GM12875 (cell line): ENCODE measurements at regions not wholly inside any gene's neighbourhood (a gene's known extent, or its start where the extent isn't known, plus 50 kb on each side); places are given as distances from the start of the nearest gene placed in this dataset.

Experiments used
- H3K4me3 ChIP-seq: one replicate; pipeline ENCODE4 v1.5.1; 2011; ENCODE audit warnings: low read depth, low read length, control low read depth
- TF ChIP-seq, protein P1 (sequence below): IDR thresholded peaks from 2 replicates; pipeline ENCODE4 v1.5.1; 2011; ENCODE audit warnings: low read depth, mild to moderate bottlenecking, control low read depth, inconsistent platforms, low read length, moderate library complexity, borderline replicate concordance; ENCODE audit not compliant: insufficient read depth

GRCh38 chr1:164969253-164969652, 387.3 kb downstream of the LMX1A start:
- TF ChIP-seq, protein P1, sequence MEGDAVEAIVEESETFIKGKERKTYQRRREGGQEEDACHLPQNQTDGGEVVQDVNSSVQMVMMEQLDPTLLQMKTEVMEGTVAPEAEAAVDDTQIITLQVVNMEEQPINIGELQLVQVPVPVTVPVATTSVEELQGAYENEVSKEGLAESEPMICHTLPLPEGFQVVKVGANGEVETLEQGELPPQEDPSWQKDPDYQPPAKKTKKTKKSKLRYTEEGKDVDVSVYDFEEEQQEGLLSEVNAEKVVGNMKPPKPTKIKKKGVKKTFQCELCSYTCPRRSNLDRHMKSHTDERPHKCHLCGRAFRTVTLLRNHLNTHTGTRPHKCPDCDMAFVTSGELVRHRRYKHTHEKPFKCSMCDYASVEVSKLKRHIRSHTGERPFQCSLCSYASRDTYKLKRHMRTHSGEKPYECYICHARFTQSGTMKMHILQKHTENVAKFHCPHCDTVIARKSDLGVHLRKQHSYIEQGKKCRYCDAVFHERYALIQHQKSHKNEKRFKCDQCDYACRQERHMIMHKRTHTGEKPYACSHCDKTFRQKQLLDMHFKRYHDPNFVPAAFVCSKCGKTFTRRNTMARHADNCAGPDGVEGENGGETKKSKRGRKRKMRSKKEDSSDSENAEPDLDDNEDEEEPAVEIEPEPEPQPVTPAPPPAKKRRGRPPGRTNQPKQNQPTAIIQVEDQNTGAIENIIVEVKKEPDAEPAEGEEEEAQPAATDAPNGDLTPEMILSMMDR = no peak
- H3K4me3 ChIP-seq = no peak overlapping the region

- TF ChIP-seq, protein P1 = no peak
- H3K4me3 ChIP-seq = no peak overlapping the region
These were observed 389.2 kb downstream of the LMX1A start for GRCh38 chr1:164967300-164967699.

DNA sequence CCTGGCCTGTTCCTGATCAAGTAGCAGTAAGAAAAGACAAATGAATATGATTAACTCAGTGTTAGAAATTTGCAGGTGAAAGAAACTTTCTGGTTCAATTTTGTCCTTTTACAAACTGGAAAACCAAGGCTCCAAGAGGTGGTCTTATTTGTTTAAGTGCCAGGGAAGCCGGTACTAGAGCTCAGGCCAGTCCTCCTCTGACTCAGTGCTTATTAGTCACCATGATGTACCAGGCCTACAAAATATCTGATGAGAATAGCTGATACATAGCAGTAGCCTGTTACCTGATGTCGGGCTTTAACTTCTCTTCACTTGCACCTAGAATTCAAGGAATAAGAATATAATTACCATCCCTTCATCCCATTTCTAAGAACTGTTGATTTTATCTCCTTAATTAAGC, 394.8 kb downstream of the LMX1A start:
- TF ChIP-seq, protein P1 = no peak
- H3K4me3 ChIP-seq = no peak overlapping the region

GRCh38 chr1:164958982-164959768, 397.3 kb downstream of the LMX1A start:
- TF ChIP-seq, protein P1 = no peak
- no peak overlapping the region for H3K4me3 ChIP-seq

- TF ChIP-seq, protein P1 = no peak
- no peak overlapping the region for H3K4me3 ChIP-seq
These were observed 394.8 kb downstream of the PBX1 start for GRCh38 chr1:164953815-164954214.

DNA sequence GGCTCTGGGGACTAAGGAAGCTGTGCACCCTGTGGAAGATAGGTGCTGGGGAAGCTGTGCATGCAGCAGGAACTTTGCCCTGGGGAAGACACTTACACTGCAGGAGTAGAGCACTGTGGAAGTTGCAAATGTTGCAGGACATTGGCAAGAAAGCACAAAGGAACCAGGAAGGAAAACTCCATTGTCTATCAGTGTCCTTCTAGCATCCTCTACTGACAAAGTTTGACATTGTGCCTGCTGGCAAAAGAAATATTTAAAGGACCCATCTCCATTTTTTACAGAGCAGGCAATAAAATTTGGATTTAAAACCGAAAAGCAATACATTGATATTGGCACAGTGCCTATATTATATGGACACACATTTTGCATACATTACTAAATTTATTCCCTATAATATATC, 394.1 kb downstream of the PBX1 start:
- H3K4me3 ChIP-seq = no peak overlapping the region
- TF ChIP-seq, protein P1 = no peak

- TF ChIP-seq, protein P1 = no peak
- no peak overlapping the region for H3K4me3 ChIP-seq
These were observed 392.5 kb downstream of the PBX1 start for GRCh38 chr1:164951508-164951907.
